ENCODE measurements at regions not wholly inside any gene's neighbourhood (a gene's known extent, or its start where the extent isn't known, plus 50 kb on each side); places are given as distances from the start of the nearest gene placed in this dataset.

DNA sequence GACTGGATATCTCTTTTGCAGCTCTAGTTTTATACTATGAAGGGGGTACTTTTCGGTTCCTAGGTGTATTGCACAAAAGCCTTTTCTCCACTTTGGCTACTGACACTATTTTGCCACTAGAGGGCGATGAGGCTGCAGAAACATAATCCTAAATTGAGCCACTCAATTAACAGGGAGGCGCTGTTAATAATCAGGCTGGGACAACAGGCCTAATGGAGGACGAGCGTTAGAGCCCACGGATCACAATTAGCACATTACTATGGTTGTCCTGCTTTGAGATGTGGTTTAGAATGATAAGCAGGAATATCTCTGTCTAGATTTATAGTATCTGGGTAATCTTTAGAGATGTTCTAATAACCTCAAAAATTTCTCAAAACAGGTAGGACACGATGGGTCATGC, 62.2 kb upstream of the PMAIP1 start (continued):
- TF ChIP-seq, protein P1, sequence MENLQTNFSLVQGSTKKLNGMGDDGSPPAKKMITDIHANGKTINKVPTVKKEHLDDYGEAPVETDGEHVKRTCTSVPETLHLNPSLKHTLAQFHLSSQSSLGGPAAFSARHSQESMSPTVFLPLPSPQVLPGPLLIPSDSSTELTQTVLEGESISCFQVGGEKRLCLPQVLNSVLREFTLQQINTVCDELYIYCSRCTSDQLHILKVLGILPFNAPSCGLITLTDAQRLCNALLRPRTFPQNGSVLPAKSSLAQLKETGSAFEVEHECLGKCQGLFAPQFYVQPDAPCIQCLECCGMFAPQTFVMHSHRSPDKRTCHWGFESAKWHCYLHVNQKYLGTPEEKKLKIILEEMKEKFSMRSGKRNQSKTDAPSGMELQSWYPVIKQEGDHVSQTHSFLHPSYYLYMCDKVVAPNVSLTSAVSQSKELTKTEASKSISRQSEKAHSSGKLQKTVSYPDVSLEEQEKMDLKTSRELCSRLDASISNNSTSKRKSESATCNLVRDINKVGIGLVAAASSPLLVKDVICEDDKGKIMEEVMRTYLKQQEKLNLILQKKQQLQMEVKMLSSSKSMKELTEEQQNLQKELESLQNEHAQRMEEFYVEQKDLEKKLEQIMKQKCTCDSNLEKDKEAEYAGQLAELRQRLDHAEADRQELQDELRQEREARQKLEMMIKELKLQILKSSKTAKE (IDR thresholded peaks at IDR 0.05; ENCODE audit: low read depth, poor library complexity, severe bottlenecking), result no peak
- no peak for TF ChIP-seq NRF1 (conservative IDR thresholded peaks at IDR 0.05; ENCODE audit: low read depth, low read length)
- TF ChIP-seq, protein P2, sequence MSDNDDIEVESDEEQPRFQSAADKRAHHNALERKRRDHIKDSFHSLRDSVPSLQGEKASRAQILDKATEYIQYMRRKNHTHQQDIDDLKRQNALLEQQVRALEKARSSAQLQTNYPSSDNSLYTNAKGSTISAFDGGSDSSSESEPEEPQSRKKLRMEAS (IDR thresholded peaks at IDR 0.05; ENCODE audit: low read depth, low read length), result no peak
- no peak for TF ChIP-seq RELA (IDR thresholded peaks at IDR 0.05; ENCODE audit: borderline replicate concordance, partially characterized antibody)
- 0 out of 2 replicates have a peak, but pooled peaks have one; percentile 30 for TF ChIP-seq MEF2A (IDR thresholded peaks at IDR 0.05; ENCODE audit: insufficient read depth, low read depth, low read length)
- TF ChIP-seq, protein P3, sequence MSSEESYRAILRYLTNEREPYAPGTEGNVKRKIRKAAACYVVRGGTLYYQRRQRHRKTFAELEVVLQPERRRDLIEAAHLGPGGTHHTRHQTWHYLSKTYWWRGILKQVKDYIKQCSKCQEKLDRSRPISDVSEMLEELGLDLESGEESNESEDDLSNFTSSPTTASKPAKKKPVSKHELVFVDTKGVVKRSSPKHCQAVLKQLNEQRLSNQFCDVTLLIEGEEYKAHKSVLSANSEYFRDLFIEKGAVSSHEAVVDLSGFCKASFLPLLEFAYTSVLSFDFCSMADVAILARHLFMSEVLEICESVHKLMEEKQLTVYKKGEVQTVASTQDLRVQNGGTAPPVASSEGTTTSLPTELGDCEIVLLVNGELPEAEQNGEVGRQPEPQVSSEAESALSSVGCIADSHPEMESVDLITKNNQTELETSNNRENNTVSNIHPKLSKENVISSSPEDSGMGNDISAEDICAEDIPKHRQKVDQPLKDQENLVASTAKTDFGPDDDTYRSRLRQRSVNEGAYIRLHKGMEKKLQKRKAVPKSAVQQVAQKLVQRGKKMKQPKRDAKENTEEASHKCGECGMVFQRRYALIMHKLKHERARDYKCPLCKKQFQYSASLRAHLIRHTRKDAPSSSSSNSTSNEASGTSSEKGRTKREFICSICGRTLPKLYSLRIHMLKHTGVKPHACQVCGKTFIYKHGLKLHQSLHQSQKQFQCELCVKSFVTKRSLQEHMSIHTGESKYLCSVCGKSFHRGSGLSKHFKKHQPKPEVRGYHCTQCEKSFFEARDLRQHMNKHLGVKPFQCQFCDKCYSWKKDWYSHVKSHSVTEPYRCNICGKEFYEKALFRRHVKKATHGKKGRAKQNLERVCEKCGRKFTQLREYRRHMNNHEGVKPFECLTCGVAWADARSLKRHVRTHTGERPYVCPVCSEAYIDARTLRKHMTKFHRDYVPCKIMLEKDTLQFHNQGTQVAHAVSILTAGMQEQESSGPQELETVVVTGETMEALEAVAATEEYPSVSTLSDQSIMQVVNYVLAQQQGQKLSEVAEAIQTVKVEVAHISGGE (CRISPR knock-in tag; IDR thresholded peaks at IDR 0.05), result no peak
- no peak for TF ChIP-seq FOXK2 (IDR thresholded peaks at IDR 0.05)
- TF ChIP-seq, protein P4, sequence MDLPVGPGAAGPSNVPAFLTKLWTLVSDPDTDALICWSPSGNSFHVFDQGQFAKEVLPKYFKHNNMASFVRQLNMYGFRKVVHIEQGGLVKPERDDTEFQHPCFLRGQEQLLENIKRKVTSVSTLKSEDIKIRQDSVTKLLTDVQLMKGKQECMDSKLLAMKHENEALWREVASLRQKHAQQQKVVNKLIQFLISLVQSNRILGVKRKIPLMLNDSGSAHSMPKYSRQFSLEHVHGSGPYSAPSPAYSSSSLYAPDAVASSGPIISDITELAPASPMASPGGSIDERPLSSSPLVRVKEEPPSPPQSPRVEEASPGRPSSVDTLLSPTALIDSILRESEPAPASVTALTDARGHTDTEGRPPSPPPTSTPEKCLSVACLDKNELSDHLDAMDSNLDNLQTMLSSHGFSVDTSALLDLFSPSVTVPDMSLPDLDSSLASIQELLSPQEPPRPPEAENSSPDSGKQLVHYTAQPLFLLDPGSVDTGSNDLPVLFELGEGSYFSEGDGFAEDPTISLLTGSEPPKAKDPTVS (IDR thresholded peaks at IDR 0.05; ENCODE audit: low read depth, low read length), result no peak
- TF ChIP-seq CHD2 (IDR thresholded peaks at IDR 0.05; ENCODE audit: borderline replicate concordance, low read depth, low read length), result no peak
- TF ChIP-seq, protein P5, sequence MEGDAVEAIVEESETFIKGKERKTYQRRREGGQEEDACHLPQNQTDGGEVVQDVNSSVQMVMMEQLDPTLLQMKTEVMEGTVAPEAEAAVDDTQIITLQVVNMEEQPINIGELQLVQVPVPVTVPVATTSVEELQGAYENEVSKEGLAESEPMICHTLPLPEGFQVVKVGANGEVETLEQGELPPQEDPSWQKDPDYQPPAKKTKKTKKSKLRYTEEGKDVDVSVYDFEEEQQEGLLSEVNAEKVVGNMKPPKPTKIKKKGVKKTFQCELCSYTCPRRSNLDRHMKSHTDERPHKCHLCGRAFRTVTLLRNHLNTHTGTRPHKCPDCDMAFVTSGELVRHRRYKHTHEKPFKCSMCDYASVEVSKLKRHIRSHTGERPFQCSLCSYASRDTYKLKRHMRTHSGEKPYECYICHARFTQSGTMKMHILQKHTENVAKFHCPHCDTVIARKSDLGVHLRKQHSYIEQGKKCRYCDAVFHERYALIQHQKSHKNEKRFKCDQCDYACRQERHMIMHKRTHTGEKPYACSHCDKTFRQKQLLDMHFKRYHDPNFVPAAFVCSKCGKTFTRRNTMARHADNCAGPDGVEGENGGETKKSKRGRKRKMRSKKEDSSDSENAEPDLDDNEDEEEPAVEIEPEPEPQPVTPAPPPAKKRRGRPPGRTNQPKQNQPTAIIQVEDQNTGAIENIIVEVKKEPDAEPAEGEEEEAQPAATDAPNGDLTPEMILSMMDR (IDR thresholded peaks at IDR 0.05 in 2 of 3, conservative IDR thresholded peaks at IDR 0.05 in 1 of 3; ENCODE audit: control insufficient read depth in 2 of 3, extremely low read depth in 1 of 3, insufficient read depth in 1 of 3, low read depth in 3 of 3, low read length in 3 of 3), result peak; percentile 85 to 98 (median 91)
- no peak for TF ChIP-seq NFXL1 (IDR thresholded peaks at IDR 0.05; ENCODE audit: borderline replicate concordance)
- TF ChIP-seq ASH2L (IDR thresholded peaks at IDR 0.05; ENCODE audit: borderline replicate concordance, low read depth), result no peak
- no peak for TF ChIP-seq ATF3 (IDR thresholded peaks at IDR 0.05; ENCODE audit: borderline replicate concordance, extremely low read depth, low read depth, low read length)
- TF ChIP-seq, protein P6, sequence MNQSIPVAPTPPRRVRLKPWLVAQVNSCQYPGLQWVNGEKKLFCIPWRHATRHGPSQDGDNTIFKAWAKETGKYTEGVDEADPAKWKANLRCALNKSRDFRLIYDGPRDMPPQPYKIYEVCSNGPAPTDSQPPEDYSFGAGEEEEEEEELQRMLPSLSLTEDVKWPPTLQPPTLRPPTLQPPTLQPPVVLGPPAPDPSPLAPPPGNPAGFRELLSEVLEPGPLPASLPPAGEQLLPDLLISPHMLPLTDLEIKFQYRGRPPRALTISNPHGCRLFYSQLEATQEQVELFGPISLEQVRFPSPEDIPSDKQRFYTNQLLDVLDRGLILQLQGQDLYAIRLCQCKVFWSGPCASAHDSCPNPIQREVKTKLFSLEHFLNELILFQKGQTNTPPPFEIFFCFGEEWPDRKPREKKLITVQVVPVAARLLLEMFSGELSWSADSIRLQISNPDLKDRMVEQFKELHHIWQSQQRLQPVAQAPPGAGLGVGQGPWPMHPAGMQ (IDR thresholded peaks at IDR 0.05; ENCODE audit: borderline replicate concordance), result no peak
- TF ChIP-seq IKZF1 (conservative IDR thresholded peaks at IDR 0.05), result peak; percentile 60
- TF ChIP-seq ZNF207 (IDR thresholded peaks at IDR 0.05; ENCODE audit: borderline replicate concordance), result no peak
- TF ChIP-seq DPF2 (IDR thresholded peaks at IDR 0.05), result no peak
- TF ChIP-seq BACH1 (IDR thresholded peaks at IDR 0.05; ENCODE audit: borderline replicate concordance), result no peak
- no peak for TF ChIP-seq CBFB (IDR thresholded peaks at IDR 0.05; ENCODE audit: low read depth)
- TF ChIP-seq SREBF1 (IDR thresholded peaks at IDR 0.05; ENCODE audit: low read length), result no peak

Measured in GM12878 (cell line).